AG08395 (cell line): ENCODE measurements at regions not wholly inside any gene's neighbourhood (a gene's known extent, or its start where the extent isn't known, plus 50 kb on each side); places are given as distances from the start of the nearest gene placed in this dataset.
A peak's percentile ranks its signal among the peaks of the same experiment; 100 is the strongest.
"Not testable (repeated sequence)": the region's sequence is repeated elsewhere in the genome, so short reads cannot be mapped to it uniquely, and the experiment has no call there.

Experiments used
- DNase-seq: peaks from one replicate; pipeline ENCODE4 v3.0.0; 2012; ENCODE audit warnings: mixed read lengths, low spot score

- not testable (repeated sequence) for DNase-seq
Measured at GRCh38 chr13:31608780-31609179, 130.5 kb upstream of the RXFP2 start.

- no peak for DNase-seq
Measured at GRCh38 chr13:31610270-31610998, 128.9 kb upstream of the RXFP2 start.

GRCh38 chr13:31611214-31611613, 128.1 kb upstream of the RXFP2 start:
- DNase-seq, result no peak

- no peak for DNase-seq
Measured at GRCh38 chr13:31614073-31614472, 125.3 kb upstream of the RXFP2 start.

- no peak for DNase-seq
Measured at GRCh38 chr13:31614704-31615103, 124.6 kb upstream of the RXFP2 start.

GRCh38 chr13:31625115-31625514, 114.2 kb upstream of the RXFP2 start:
- DNase-seq, result no peak

GRCh38 chr13:31627097-31627845, 112.1 kb upstream of the RXFP2 start:
- peak; percentile 9 for DNase-seq

GRCh38 chr13:31629085-31629780, 110.1 kb upstream of the RXFP2 start:
- no peak for DNase-seq

GRCh38 chr13:31631071-31631470, 108.3 kb upstream of the RXFP2 start:
- DNase-seq, result no peak

- DNase-seq, result no peak
Measured at GRCh38 chr13:31631746-31632145, 107.6 kb upstream of the RXFP2 start.

GRCh38 chr13:31638577-31638976, 100.7 kb upstream of the RXFP2 start:
- DNase-seq, result peak; percentile 82

- DNase-seq, result no peak
Measured at GRCh38 chr13:31639443-31640163, 99.7 kb upstream of the RXFP2 start.

GRCh38 chr13:31649766-31650165, 89.6 kb upstream of the RXFP2 start:
- DNase-seq, result no peak

- no peak for DNase-seq
Measured at GRCh38 chr13:31653730-31654129, 85.6 kb upstream of the RXFP2 start.

GRCh38 chr13:31663880-31664585, 75.3 kb upstream of the RXFP2 start:
- no peak for DNase-seq

GRCh38 chr13:31670831-31671617, 68.3 kb upstream of the RXFP2 start:
- no peak for DNase-seq

- peak; percentile 30 for DNase-seq
Measured at GRCh38 chr13:31674051-31674450, 65.3 kb upstream of the RXFP2 start.

GRCh38 chr13:31675440-31675953, 63.8 kb upstream of the RXFP2 start:
- peak; percentile 22 for DNase-seq

GRCh38 chr13:31681133-31681532, 58.2 kb upstream of the RXFP2 start:
- DNase-seq, result no peak

GRCh38 chr13:31684466-31684865, 54.9 kb upstream of the RXFP2 start:
- no peak for DNase-seq
